H9 (cell line): ENCODE measurements at regions not wholly inside any gene's neighbourhood (a gene's known extent, or its start where the extent isn't known, plus 50 kb on each side); places are given as distances from the start of the nearest gene placed in this dataset.

Experiments
- DNase-seq: peaks from one replicate; pipeline ENCODE4 v3.0.0-alpha.2; 2017
- H2AFZ ChIP-seq: one replicate; pipeline ENCODE4 v1.6.1; 2013; ENCODE audit warnings: mild to moderate bottlenecking, low read length, control low read depth, moderate library complexity
- H2AK5ac ChIP-seq: 2 replicates; pipeline ENCODE4 v1.6.1; 2013; ENCODE audit warnings: low read length, control low read depth, mixed read lengths; ENCODE audit not compliant: insufficient read length
- H2BK120ac ChIP-seq: one replicate; pipeline ENCODE4 v1.6.1; 2013; ENCODE audit warnings: low read depth, mild to moderate bottlenecking, low read length, control low read depth, inconsistent platforms; ENCODE audit not compliant: poor library complexity, severe bottlenecking
- H2BK12ac ChIP-seq: 2 replicates; pipeline ENCODE4 v1.6.1; 2013; ENCODE audit warnings: low read length, control low read depth, mixed read lengths, low read depth; ENCODE audit not compliant: insufficient read length
- H2BK15ac ChIP-seq: 2 replicates; pipeline ENCODE4 v1.6.1; 2013; ENCODE audit warnings: low read depth, low read length, control low read depth
- H2BK20ac ChIP-seq: one replicate; pipeline ENCODE4 v1.6.1; 2013; ENCODE audit warnings: low read depth, mild to moderate bottlenecking, low read length, control low read depth, inconsistent platforms; ENCODE audit not compliant: poor library complexity, severe bottlenecking
- H2BK5ac ChIP-seq: 2 replicates; pipeline ENCODE4 v1.6.1; 2013; ENCODE audit warnings: low read length, control low read depth, mixed read lengths; ENCODE audit not compliant: insufficient read length
- H3K14ac ChIP-seq: 2 replicates; pipeline ENCODE4 v1.6.1; 2013; ENCODE audit warnings: low read length, control low read depth; ENCODE audit not compliant: insufficient read depth
- H3K18ac ChIP-seq: 2 replicates; pipeline ENCODE4 v1.6.1; 2013; ENCODE audit warnings: low read depth, mild to moderate bottlenecking, mixed read lengths, low read length, control low read depth; ENCODE audit not compliant: insufficient read length
- H3K23ac ChIP-seq: 2 replicates; pipeline ENCODE4 v1.6.1; 2013; ENCODE audit warnings: low read length, control low read depth, mixed read lengths, low read depth; ENCODE audit not compliant: insufficient read length
- H3K23me2 ChIP-seq: 2 replicates; pipeline ENCODE4 v1.6.1; 2013; ENCODE audit warnings: low read depth, mild to moderate bottlenecking, mixed read lengths, low read length, control low read depth; ENCODE audit not compliant: insufficient read length, poor library complexity, severe bottlenecking
- H3K27ac ChIP-seq: 2 replicates; pipeline ENCODE4 v1.5.1; 2013; ENCODE audit warnings: low read length, control low read depth, mixed read lengths, low read depth; ENCODE audit not compliant: insufficient read length
- H3K27me3 ChIP-seq: 2 replicates; pipeline ENCODE4 v1.6.1; 2013; ENCODE audit warnings: low read length, control low read depth, inconsistent platforms; ENCODE audit not compliant: insufficient read depth
- H3K4ac ChIP-seq: 2 replicates; pipeline ENCODE4 v1.6.1; 2013; ENCODE audit warnings: low read depth, mild to moderate bottlenecking, control low read depth, inconsistent platforms, low read length, moderate library complexity
- H3K4me1 ChIP-seq: 2 replicates; pipeline ENCODE4 v1.6.1; 2013; ENCODE audit warnings: low read length, control low read depth, inconsistent platforms; ENCODE audit not compliant: insufficient read depth
- H3K4me2 ChIP-seq: 2 replicates; pipeline ENCODE4 v1.6.1; 2013; ENCODE audit warnings: low read length, control low read depth, mixed read lengths; ENCODE audit not compliant: insufficient read length, insufficient read depth
- H3K56ac ChIP-seq: 2 replicates; pipeline ENCODE4 v1.6.1; 2013; ENCODE audit warnings: low read depth, mild to moderate bottlenecking, mixed read lengths, low read length, control low read depth; ENCODE audit not compliant: insufficient read length
- H3K79me1 ChIP-seq: 2 replicates; pipeline ENCODE4 v1.6.1; 2013; ENCODE audit warnings: low read depth, mild to moderate bottlenecking, moderate library complexity, low read length, control low read depth, inconsistent platforms; ENCODE audit not compliant: insufficient read depth, poor library complexity, severe bottlenecking
- H3K79me2 ChIP-seq: 2 replicates; pipeline ENCODE4 v1.6.1; 2013; ENCODE audit warnings: low read length, control low read depth, inconsistent platforms; ENCODE audit not compliant: insufficient read depth
- H3K9ac ChIP-seq: 2 replicates; pipeline ENCODE4 v1.6.1; 2013; ENCODE audit warnings: low read length, control low read depth, mixed read lengths; ENCODE audit not compliant: insufficient read length; ENCODE audit errors: extremely low read depth
- H3K9me3 ChIP-seq: one replicate; pipeline ENCODE4 v1.6.1; 2013; ENCODE audit warnings: low read depth, low read length, inconsistent platforms; ENCODE audit not compliant: control insufficient read depth
- H3T11ph ChIP-seq: one replicate; pipeline ENCODE4 v1.6.1; 2013; ENCODE audit warnings: mild to moderate bottlenecking, low read length, control low read depth, inconsistent platforms
- H4K20me1 ChIP-seq: one replicate; pipeline ENCODE4 v1.6.1; 2013; ENCODE audit not compliant: control insufficient read depth, insufficient read length, insufficient read depth
- H4K5ac ChIP-seq: 2 replicates; pipeline ENCODE4 v1.6.1; 2013; ENCODE audit warnings: low read depth, mild to moderate bottlenecking, mixed read lengths, low read length, control low read depth; ENCODE audit not compliant: insufficient read length
- H4K8ac ChIP-seq: replicated peaks from 2 replicates; pipeline ENCODE4 v1.6.1; 2013; ENCODE audit warnings: low read length, control low read depth, mixed read lengths, low read depth; ENCODE audit not compliant: insufficient read length
- H4K91ac ChIP-seq: 2 replicates; pipeline ENCODE4 v1.6.1; 2013; ENCODE audit warnings: low read depth, mild to moderate bottlenecking, moderate library complexity, mixed read lengths, low read length, control low read depth; ENCODE audit not compliant: insufficient read length
- H3K27ac Mint-ChIP-seq, 3 experiments: 2 replicates in 2 of 3; 3 replicates in 1 of 3; pipeline ENCODE4 v1.8.0; 2020 to 2021; ENCODE audit warnings: mixed read lengths in 3 of 3, mild to moderate bottlenecking in 1 of 3, moderate library complexity in 1 of 3
- H3K27me3 Mint-ChIP-seq: 2 replicates; pipeline ENCODE4 v1.8.0; 2021; ENCODE audit warnings: low read depth, mild to moderate bottlenecking, moderate library complexity, mixed read lengths
- H3K36me3 Mint-ChIP-seq, 3 experiments: 2 replicates in 2 of 3; 3 replicates in 1 of 3; pipeline ENCODE4 v1.8.0; 2020 to 2021; ENCODE audit warnings: low read depth in 3 of 3, mixed read lengths in 3 of 3; ENCODE audit not compliant: insufficient read depth in 1 of 3
- H3K4me1 Mint-ChIP-seq, 2 experiments: 2 replicates each; pipeline ENCODE4 v1.8.0; 2020; ENCODE audit warnings: mixed read lengths in 2 of 2
- H3K4me3 Mint-ChIP-seq, 2 experiments: 2 replicates in 1 of 2; 3 replicates in 1 of 2; pipeline ENCODE4 v1.8.0; 2020 to 2021; ENCODE audit warnings: mild to moderate bottlenecking in 2 of 2, mixed read lengths in 2 of 2, moderate library complexity in 1 of 2
- H3K9me3 Mint-ChIP-seq, 2 experiments: 2 replicates in 1 of 2; 3 replicates in 1 of 2; pipeline ENCODE4 v1.8.0; 2020; ENCODE audit warnings: mild to moderate bottlenecking in 2 of 2, mixed read lengths in 2 of 2, moderate library complexity in 1 of 2
- WGBS: extraction: QIAGEN DNeasy Blood & Tissue Kit; methylation state at CpG from one replicate; pipeline ENCODE4 v1.1.7; 2013; ENCODE audit warnings: missing lambda C conversion rate, low lambda C conversion rate, mixed read lengths; ENCODE audit not compliant: insufficient read length; ENCODE audit errors: extremely low coverage; 5-methylcytosine and 5-hydroxymethylcytosine counted together
- TF ChIP-seq, protein P1 (sequence below): fragments of 200-600 bp; sonication (generic); conservative IDR thresholded peaks from 3 replicates; pipeline ENCODE4 v1.8.0; 2021; ENCODE audit warnings: antibody characterized with exemption, mild to moderate bottlenecking

DNA sequence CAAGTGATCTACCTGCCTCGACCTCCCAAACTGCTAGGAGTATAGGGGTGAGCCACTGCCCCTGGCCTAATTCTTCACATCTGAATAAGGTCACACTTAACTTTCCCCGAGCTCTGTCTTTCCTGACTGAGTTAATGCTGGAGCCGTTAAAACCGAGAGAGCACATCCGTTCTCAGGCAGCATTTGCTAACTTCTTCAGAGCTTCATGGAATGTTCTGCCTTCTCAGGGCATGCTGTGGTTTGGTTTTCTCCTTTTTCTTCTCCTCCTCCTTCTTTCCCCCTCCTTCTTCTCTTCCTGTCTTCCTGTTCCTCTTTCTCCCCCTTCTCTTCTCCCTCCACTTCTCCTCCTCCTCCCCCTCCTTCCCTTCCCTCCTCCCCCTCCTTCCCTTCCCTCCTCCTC lies 119.9 kb downstream of the ASMT start:
- H4K8ac ChIP-seq: no peak overlapping the region
- H3K27ac ChIP-seq: no peak overlapping the region
- no peak overlapping the region for H3K4ac ChIP-seq
- no peaks in the 10 kb centered on the region for H3K79me1 ChIP-seq
- no peak overlapping the region for H3K18ac ChIP-seq
- H2BK120ac ChIP-seq: no peak overlapping the region
- DNase-seq: no peak
- no peaks in the 10 kb centered on the region for H3K27me3 ChIP-seq
- no peak overlapping the region for H3K4me2 ChIP-seq
- no CpG with 5 or more reads among the region's 5 CpGs for WGBS
- Mint-ChIP-seq H3K9me3 (peaks cover 7 to 9% of the 10 kb centered on the region in 2 experiments; a peak in 4 of 5 replicates), H3K27me3 (no peaks in the 10 kb centered on the region; the same call in 1 of the 2 replicates), H3K4me1 (peaks cover 9 to 10% of the 10 kb centered on the region in 2 experiments), H3K36me3 (peaks cover 2 to 4% (median 2%) of the 10 kb centered on the region in 3 experiments; a peak in 3 of 7 replicates), H3K27ac (no peak overlapping the region), H3K4me3 (no peak overlapping the region)
- H2AK5ac ChIP-seq: no peak overlapping the region
- no peak overlapping the region for H4K5ac ChIP-seq
- no peak overlapping the region for H3K14ac ChIP-seq
- H3K79me2 ChIP-seq: no peaks in the 10 kb centered on the region
- H2AFZ ChIP-seq: no peak overlapping the region
- no peak overlapping the region for H3K23ac ChIP-seq
- H2BK20ac ChIP-seq: no peak overlapping the region
- no peak overlapping the region for H2BK12ac ChIP-seq
- no peaks in the 10 kb centered on the region for H3K23me2 ChIP-seq
- H3K9ac ChIP-seq: no peak overlapping the region
- no peaks in the 10 kb centered on the region for H4K20me1 ChIP-seq
- TF ChIP-seq, protein P1, sequence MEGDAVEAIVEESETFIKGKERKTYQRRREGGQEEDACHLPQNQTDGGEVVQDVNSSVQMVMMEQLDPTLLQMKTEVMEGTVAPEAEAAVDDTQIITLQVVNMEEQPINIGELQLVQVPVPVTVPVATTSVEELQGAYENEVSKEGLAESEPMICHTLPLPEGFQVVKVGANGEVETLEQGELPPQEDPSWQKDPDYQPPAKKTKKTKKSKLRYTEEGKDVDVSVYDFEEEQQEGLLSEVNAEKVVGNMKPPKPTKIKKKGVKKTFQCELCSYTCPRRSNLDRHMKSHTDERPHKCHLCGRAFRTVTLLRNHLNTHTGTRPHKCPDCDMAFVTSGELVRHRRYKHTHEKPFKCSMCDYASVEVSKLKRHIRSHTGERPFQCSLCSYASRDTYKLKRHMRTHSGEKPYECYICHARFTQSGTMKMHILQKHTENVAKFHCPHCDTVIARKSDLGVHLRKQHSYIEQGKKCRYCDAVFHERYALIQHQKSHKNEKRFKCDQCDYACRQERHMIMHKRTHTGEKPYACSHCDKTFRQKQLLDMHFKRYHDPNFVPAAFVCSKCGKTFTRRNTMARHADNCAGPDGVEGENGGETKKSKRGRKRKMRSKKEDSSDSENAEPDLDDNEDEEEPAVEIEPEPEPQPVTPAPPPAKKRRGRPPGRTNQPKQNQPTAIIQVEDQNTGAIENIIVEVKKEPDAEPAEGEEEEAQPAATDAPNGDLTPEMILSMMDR: no peak
- no peak overlapping the region for H3K56ac ChIP-seq
- H3K9me3 ChIP-seq: no peaks in the 10 kb centered on the region
- no peak overlapping the region for H4K91ac ChIP-seq
- peaks cover 4% of the 10 kb centered on the region; the same call in 1 of the 2 replicates for H3K4me1 ChIP-seq
- H3T11ph ChIP-seq: no peak overlapping the region
- H2BK15ac ChIP-seq: no peak overlapping the region
- H2BK5ac ChIP-seq: no peak overlapping the region
